H1 (cell line): ENCODE measurements at regions not wholly inside any gene's neighbourhood (a gene's known extent, or its start where the extent isn't known, plus 50 kb on each side); places are given as distances from the start of the nearest gene placed in this dataset.

Experiments used
- CTCF ChIA-PET: fragments of 300-600 bp; sonication (Branson Sonifier 250); formaldehyde crosslinking; loops from one replicate; lab custom pipeline; 2021; ENCODE audit not compliant: partially characterized antibody; lab: Charles Lee
- POLR2A ChIA-PET: fragments of 300-600 bp; sonication (Branson Sonifier 250); formaldehyde crosslinking; loops from one replicate; lab custom pipeline; 2021; ENCODE audit warnings: inconsistent platforms; ENCODE audit not compliant: partially characterized antibody; lab: Charles Lee
- DNase-seq, 2 experiments: peaks; one replicate each; pipeline versions ENCODE4 v3.0.0 to v3.0.0-alpha.2; 2010 to 2022; ENCODE audit warnings: low spot score in 2 of 2, low read depth in 1 of 2, mixed read lengths in 1 of 2
- FAIRE-seq: peaks from 2 replicates; lab custom pipeline; 2011; peaks lifted over from hg19 to GRCh38; lab: Jason Lieb, UNC
- H2AFZ ChIP-seq: 2 replicates; pipeline ENCODE4 v1.8.1; 2012; ENCODE audit warnings: low read length, inconsistent platforms
- H2AK5ac ChIP-seq: 2 replicates; pipeline ENCODE4 v1.6.1; 2013; ENCODE audit warnings: low read depth, low read length
- H2BK120ac ChIP-seq: replicated peaks from 2 replicates; pipeline ENCODE3; 2013; ENCODE audit warnings: low read depth, low read length, inconsistent platforms
- H2BK12ac ChIP-seq: 2 replicates; pipeline ENCODE4 v1.6.1; 2013; ENCODE audit warnings: low read depth, low read length
- H2BK15ac ChIP-seq: 2 replicates; pipeline ENCODE4 v1.6.1; 2013; ENCODE audit warnings: low read length
- H2BK20ac ChIP-seq: 2 replicates; pipeline ENCODE4 v1.6.1; 2013; ENCODE audit warnings: low read length
- H2BK5ac ChIP-seq: 2 replicates; pipeline ENCODE4 v1.6.1; 2013; ENCODE audit warnings: low read depth, low read length
- H3K14ac ChIP-seq: 2 replicates; pipeline ENCODE4 v1.6.1; 2013; ENCODE audit warnings: inconsistent platforms; ENCODE audit not compliant: insufficient read length
- H3K18ac ChIP-seq: 2 replicates; pipeline ENCODE4 v1.6.1; 2013; ENCODE audit warnings: low read length; ENCODE audit errors: extremely low read depth
- H3K23ac ChIP-seq: 2 replicates; pipeline ENCODE4 v1.6.1; 2013; ENCODE audit warnings: inconsistent platforms; ENCODE audit not compliant: insufficient read length
- H3K23me2 ChIP-seq: 2 replicates; pipeline ENCODE4 v1.6.1; 2013; ENCODE audit warnings: low read depth, low read length
- H3K27ac ChIP-seq: 2 replicates; pipeline ENCODE4 v1.6.1; 2011; ENCODE audit warnings: low read depth, low read length, inconsistent platforms
- H3K27me3 ChIP-seq, 4 experiments: replicated peaks in 1 of 4; 1 replicate in 1 of 4; 2 replicates in 3 of 4; pipeline versions ENCODE4 v1.6.1 to v1.8.1; 2011 to 2013; ENCODE audit warnings: low read length in 3 of 4, mild to moderate bottlenecking in 3 of 4, inconsistent platforms in 2 of 4, mixed read lengths in 2 of 4, moderate library complexity in 1 of 4; ENCODE audit not compliant: control insufficient read depth in 3 of 4, insufficient read depth in 3 of 4; ENCODE audit errors: extremely low read depth in 1 of 4
- H3K36me3 ChIP-seq, 4 experiments: 2 replicates each; pipeline versions ENCODE4 v1.6.1 to v1.8.1; 2011 to 2013; ENCODE audit warnings: mild to moderate bottlenecking in 4 of 4, low read length in 3 of 4, moderate library complexity in 2 of 4, control low read depth in 1 of 4, inconsistent platforms in 1 of 4; ENCODE audit not compliant: insufficient read depth in 4 of 4, control insufficient read depth in 2 of 4
- H3K4ac ChIP-seq: replicated peaks from 2 replicates; pipeline ENCODE3; 2013; ENCODE audit warnings: low read length, low read depth, mixed read lengths, inconsistent platforms; ENCODE audit not compliant: insufficient read length
- H3K4me1 ChIP-seq, 4 experiments: replicated peaks in 1 of 4; 1 replicate in 1 of 4; 2 replicates in 3 of 4; pipeline versions ENCODE4 v1.6.1 to v1.8.1; 2011 to 2013; ENCODE audit warnings: low read length in 3 of 4, inconsistent platforms in 2 of 4, mixed read lengths in 1 of 4; ENCODE audit not compliant: insufficient read depth in 4 of 4, control insufficient read depth in 3 of 4
- H3K4me2 ChIP-seq, 2 experiments: 2 replicates each; pipeline versions ENCODE4 v1.6.1 to v1.8.1; 2011 to 2013; ENCODE audit warnings: low read depth in 2 of 2, low read length in 2 of 2, control low read depth in 1 of 2, inconsistent platforms in 1 of 2, mild to moderate bottlenecking in 1 of 2; ENCODE audit not compliant: insufficient read depth in 1 of 2
- H3K4me3 ChIP-seq, 4 experiments: fragments of 200-600, 300-600 bp in 1 of 4; sonication (generic), shearing (Covaris generic), sonication (Bioruptor Twin) in 1 of 4; 2 replicates each; pipeline versions ENCODE4 v1.5.1 to v1.8.1; 2011 to 2016; ENCODE audit warnings: low read length in 4 of 4, low read depth in 3 of 4, control low read depth in 2 of 4, inconsistent platforms in 2 of 4, mild to moderate bottlenecking in 2 of 4, mixed read lengths in 1 of 4, moderate library complexity in 1 of 4; ENCODE audit not compliant: insufficient read depth in 2 of 4; ENCODE audit errors: extremely low read depth in 1 of 4
- H3K56ac ChIP-seq: replicated peaks from 2 replicates; pipeline ENCODE3; 2013; ENCODE audit warnings: low read depth, mild to moderate bottlenecking, mixed read lengths, low read length, inconsistent platforms; ENCODE audit not compliant: insufficient read length
- H3K79me1 ChIP-seq: 2 replicates; pipeline ENCODE4 v1.6.1; 2013; ENCODE audit warnings: low read depth, low read length, control low read depth
- H3K79me2 ChIP-seq, 2 experiments: 2 replicates each; pipeline versions ENCODE4 v1.6.1 to v1.8.1; 2012 to 2013; ENCODE audit warnings: low read length in 2 of 2, mild to moderate bottlenecking in 2 of 2, inconsistent platforms in 1 of 2; ENCODE audit not compliant: insufficient read depth in 2 of 2, control insufficient read depth in 1 of 2
- H3K9ac ChIP-seq, 4 experiments: replicated peaks in 1 of 4; 1 replicate in 1 of 4; 2 replicates in 3 of 4; pipeline versions ENCODE4 v1.6.1 to v1.8.1; 2011 to 2013; ENCODE audit warnings: low read depth in 3 of 4, low read length in 3 of 4, control low read depth in 2 of 4, mild to moderate bottlenecking in 2 of 4, moderate library complexity in 2 of 4, inconsistent platforms in 1 of 4; ENCODE audit errors: extremely low read depth in 1 of 4
- H3K9me3 ChIP-seq, 2 experiments: 2 replicates each; pipeline versions ENCODE4 v1.6.1 to v1.8.1; 2012 to 2013; ENCODE audit warnings: mild to moderate bottlenecking in 2 of 2, moderate library complexity in 2 of 2, control low read depth in 1 of 2, inconsistent platforms in 1 of 2, low read depth in 1 of 2, low read length in 1 of 2, mixed read lengths in 1 of 2; ENCODE audit not compliant: insufficient read depth in 2 of 2
- H4K20me1 ChIP-seq, 2 experiments: replicated peaks in 1 of 2; 2 replicates each; pipeline versions ENCODE3 to v1.8.1; 2011 to 2013; ENCODE audit warnings: inconsistent platforms in 2 of 2, low read length in 2 of 2, mild to moderate bottlenecking in 1 of 2; ENCODE audit not compliant: insufficient read depth in 2 of 2, control insufficient read depth in 1 of 2
- H4K5ac ChIP-seq: 2 replicates; pipeline ENCODE4 v1.6.1; 2013; ENCODE audit warnings: low read length, low read depth, mixed read lengths, inconsistent platforms; ENCODE audit not compliant: insufficient read length
- H4K8ac ChIP-seq: 2 replicates; pipeline ENCODE4 v1.8.0; 2013; ENCODE audit warnings: mild to moderate bottlenecking, moderate library complexity, low read length, inconsistent platforms; ENCODE audit not compliant: insufficient read depth; ENCODE audit errors: extremely low read depth
- H4K91ac ChIP-seq: replicated peaks from 2 replicates; pipeline ENCODE3; 2013; ENCODE audit warnings: low read length, mixed read lengths, inconsistent platforms; ENCODE audit not compliant: insufficient read length
- CHD1 ChIP-seq: IDR thresholded peaks from 2 replicates; pipeline ENCODE4 v1.6.1; 2012; ENCODE audit warnings: low read depth, low read length, improper control_type of control experiment
- EP300 ChIP-seq, 2 experiments: IDR thresholded peaks; 1 replicate in 1 of 2; 2 replicates in 1 of 2; pipeline ENCODE4 v1.6.1; 2011 to 2012; ENCODE audit warnings: low read depth in 2 of 2, low read length in 2 of 2, mild to moderate bottlenecking in 2 of 2, borderline replicate concordance in 1 of 2, inconsistent platforms in 1 of 2, moderate library complexity in 1 of 2
- HDAC6 ChIP-seq: IDR thresholded peaks from one replicate; pipeline ENCODE4 v1.7.1; 2012; ENCODE audit warnings: low read depth, mild to moderate bottlenecking, inconsistent platforms, low read length, moderate library complexity
- NRF1 ChIP-seq: IDR thresholded peaks from 2 replicates; pipeline ENCODE4 v1.6.1; 2011; ENCODE audit warnings: mild to moderate bottlenecking, low read depth, low read length, improper control_type of control experiment
- RAD21 ChIP-seq, 2 experiments: IDR thresholded peaks in 1 of 2; conservative IDR thresholded peaks in 1 of 2; 2 replicates each; pipeline ENCODE4 v1.6.1; 2011; ENCODE audit warnings: low read depth in 2 of 2, low read length in 2 of 2, improper control_type of control experiment in 1 of 2, inconsistent platforms in 1 of 2, mild to moderate bottlenecking in 1 of 2, moderate library complexity in 1 of 2
- RBBP5 ChIP-seq: IDR thresholded peaks from 2 replicates; pipeline ENCODE4 v1.7.1; 2012; ENCODE audit warnings: low read depth, mild to moderate bottlenecking, inconsistent platforms, low read length, moderate library complexity, borderline replicate concordance
- SIN3A ChIP-seq, 2 experiments: IDR thresholded peaks in 1 of 2; conservative IDR thresholded peaks in 1 of 2; 2 replicates each; pipeline ENCODE4 v1.6.1; 2011 to 2012; ENCODE audit warnings: low read length in 2 of 2, improper control_type of control experiment in 1 of 2, low read depth in 1 of 2, mild to moderate bottlenecking in 1 of 2
- SP2 ChIP-seq: IDR thresholded peaks from 2 replicates; pipeline ENCODE4 v1.6.1; 2012; ENCODE audit warnings: mild to moderate bottlenecking, low read length, inconsistent platforms
- TAF7 ChIP-seq: optimal IDR thresholded peaks from 2 replicates; pipeline ENCODE3; 2011; ENCODE audit warnings: low read depth, mild to moderate bottlenecking, inconsistent platforms, low read length, moderate library complexity, borderline replicate concordance
- WGBS, 2 experiments: shearing (Covaris generic) in 1 of 2; methylation state at CpG; one replicate each; pipeline versions ENCODE4 v1.1.6 to v1.1.7; 2013 to 2015; ENCODE audit warnings: low lambda C conversion rate in 2 of 2, mixed read lengths in 2 of 2, inconsistent platforms in 1 of 2, low coverage in 1 of 2, missing lambda C conversion rate in 1 of 2; ENCODE audit not compliant: insufficient replicate concordance in 2 of 2, insufficient coverage in 1 of 2, insufficient read length in 1 of 2; ENCODE audit errors: extremely low coverage in 1 of 2, missing lambda C conversion rate in 1 of 2; 5-methylcytosine and 5-hydroxymethylcytosine counted together

DNA sequence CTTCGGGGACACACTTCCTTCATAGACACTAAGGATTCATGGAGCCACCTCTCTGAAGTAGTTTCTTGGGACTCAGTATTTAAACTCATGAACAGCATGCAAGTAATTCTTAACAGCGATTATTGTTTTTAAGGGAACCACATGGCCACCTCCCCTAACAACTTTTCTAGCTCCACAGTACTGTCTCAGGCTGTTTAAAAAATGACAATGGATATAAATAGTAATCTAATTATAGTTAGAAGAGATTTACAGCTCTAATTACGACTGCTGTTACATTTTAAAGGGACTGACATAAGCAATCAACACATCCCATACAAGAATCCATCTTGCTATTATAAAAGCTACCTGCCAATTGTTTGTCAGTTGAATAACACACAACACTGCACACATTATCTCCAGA, 72.1 kb upstream of the HDGFL1 start:
- Histone ChIP-seq H2BK120ac (no peak overlapping the region), H3K14ac (no peak overlapping the region), H3K36me3 (no peaks in the 10 kb centered on the region), H3K79me2 (no peaks in the 10 kb centered on the region), H3K4me3 (no peak overlapping the region), H4K8ac (no peak overlapping the region), H4K20me1 (no peaks in the 10 kb centered on the region), H2BK5ac (no peak overlapping the region), H3K4me1 (no peaks in the 10 kb centered on the region), H4K91ac (no peak overlapping the region), H3K27ac (no peak overlapping the region), H3K27me3 (no peaks in the 10 kb centered on the region), H4K5ac (no peak overlapping the region), H3K79me1 (no peaks in the 10 kb centered on the region), H3K9me3 (no peaks in the 10 kb centered on the region), H3K18ac (no peak overlapping the region), H3K23ac (no peak overlapping the region), H2BK12ac (no peak overlapping the region), H3K4ac (no peak overlapping the region), H3K9ac (no peak overlapping the region), H3K56ac (no peak overlapping the region), H2AK5ac (no peak overlapping the region), H3K4me2 (no peak overlapping the region), H2BK15ac (no peak overlapping the region), H2BK20ac (no peak overlapping the region), H3K23me2 (no peaks in the 10 kb centered on the region), H2AFZ (no peak overlapping the region)
- ChIA-PET POLR2A (no interaction called here), CTCF (no interaction called here)
- no peak for FAIRE-seq
- WGBS, 2 experiments, result 89% methylated on average over 3 of the region's 3 CpGs; no CpG with 5 or more reads in 1 of the 2 experiments
- DNase-seq, result no peak
- TF ChIP-seq CHD1 (no peak), HDAC6 (no peak), NRF1 (no peak), RAD21 (IDR thresholded peaks at IDR 0.05 in 1 of 2, conservative IDR thresholded peaks at IDR 0.05 in 1 of 2; ENCODE audit: low read depth in 2 of 2, low read length in 2 of 2) (no peak), EP300 (IDR thresholded peaks at IDR 0.05; ENCODE audit: borderline replicate concordance in 1 of 2, low read depth in 2 of 2, low read length in 2 of 2) (no peak), RBBP5 (no peak), SIN3A (conservative IDR thresholded peaks at IDR 0.05 in 1 of 2, IDR thresholded peaks at IDR 0.05 in 1 of 2; ENCODE audit: low read depth in 1 of 2, low read length in 2 of 2) (no peak), TAF7 (no peak), SP2 (no peak)
